CD4-positive, CD25-positive, alpha-beta regulatory T cell (primary cell): ENCODE measurements at regions not wholly inside any gene's neighbourhood (a gene's known extent, or its start where the extent isn't known, plus 50 kb on each side); places are given as distances from the start of the nearest gene placed in this dataset.
"Not testable (repeated sequence)": the region's sequence is repeated elsewhere in the genome, so short reads cannot be mapped to it uniquely, and the experiment has no call there.

Experiments
- ATAC-seq, 2 donors: fragments of 150-1000 bp; cut with Tn5 transposase; one replicate each; pipeline ENCODE4 v1.10.0; 2021; ENCODE audit warnings: low read depth in 2 of 2, moderate number of reproducible peaks in 2 of 2, moderate library complexity in 1 of 2
- DNase-seq, 3 donors: peaks; one replicate each; pipeline versions ENCODE4 v3.0.0 to v3.0.0-alpha.2; 2012 to 2022; ENCODE audit warnings: mixed read lengths in 1 of 3
- H3K27ac ChIP-seq: one replicate; pipeline ENCODE4 v1.7.0; 2013; ENCODE audit warnings: mild to moderate bottlenecking, low read length; ENCODE audit not compliant: insufficient read depth, poor library complexity, severe bottlenecking
- H3K27me3 ChIP-seq: one replicate; pipeline ENCODE4 v1.7.0; 2013; ENCODE audit warnings: low read length; ENCODE audit not compliant: control insufficient read depth, insufficient read depth
- H3K36me3 ChIP-seq: one replicate; pipeline ENCODE4 v1.7.0; 2013; ENCODE audit warnings: mild to moderate bottlenecking, low read length, moderate library complexity; ENCODE audit not compliant: control insufficient read depth, insufficient read depth
- H3K4me1 ChIP-seq: 2 replicates; pipeline ENCODE4 v1.7.0; 2013; ENCODE audit warnings: mild to moderate bottlenecking, low read length; ENCODE audit not compliant: insufficient read depth, control insufficient read depth, poor library complexity, severe bottlenecking
- H3K4me3 ChIP-seq: one replicate; pipeline ENCODE4 v1.7.0; 2013; ENCODE audit warnings: low read depth, mild to moderate bottlenecking, low read length, moderate library complexity
- H3K9me3 ChIP-seq, 2 experiments: 1 replicate in 1 of 2; 2 replicates in 1 of 2; pipeline ENCODE4 v1.7.0; 2013; ENCODE audit warnings: low read length in 2 of 2, mild to moderate bottlenecking in 1 of 2, moderate library complexity in 1 of 2; ENCODE audit not compliant: control insufficient read depth in 2 of 2
- H3K27ac Mint-ChIP-seq, 3 donors: one replicate each; pipeline ENCODE4 v1.8.0; 2020 to 2022; ENCODE audit warnings: mild to moderate bottlenecking in 3 of 3, mixed read lengths in 3 of 3, moderate library complexity in 2 of 3
- H3K27me3 Mint-ChIP-seq: one replicate; pipeline ENCODE4 v1.8.0; 2022; ENCODE audit warnings: mild to moderate bottlenecking, mixed read lengths
- H3K36me3 Mint-ChIP-seq: one replicate; pipeline ENCODE4 v1.8.0; 2020; ENCODE audit warnings: mixed read lengths
- H3K4me1 Mint-ChIP-seq, 4 donors: one replicate each; pipeline ENCODE4 v1.8.0; 2020 to 2022; ENCODE audit warnings: mixed read lengths in 4 of 4, mild to moderate bottlenecking in 1 of 4
- H3K4me3 Mint-ChIP-seq, 4 donors: one replicate each; pipeline ENCODE4 v1.8.0; 2020 to 2022; ENCODE audit warnings: mild to moderate bottlenecking in 4 of 4, mixed read lengths in 4 of 4, moderate library complexity in 3 of 4
- H3K9me3 Mint-ChIP-seq, 7 donors: one replicate each; pipeline ENCODE4 v1.8.0; 2020 to 2022; ENCODE audit warnings: mixed read lengths in 7 of 7, mild to moderate bottlenecking in 3 of 7, moderate library complexity in 2 of 7

DNA sequence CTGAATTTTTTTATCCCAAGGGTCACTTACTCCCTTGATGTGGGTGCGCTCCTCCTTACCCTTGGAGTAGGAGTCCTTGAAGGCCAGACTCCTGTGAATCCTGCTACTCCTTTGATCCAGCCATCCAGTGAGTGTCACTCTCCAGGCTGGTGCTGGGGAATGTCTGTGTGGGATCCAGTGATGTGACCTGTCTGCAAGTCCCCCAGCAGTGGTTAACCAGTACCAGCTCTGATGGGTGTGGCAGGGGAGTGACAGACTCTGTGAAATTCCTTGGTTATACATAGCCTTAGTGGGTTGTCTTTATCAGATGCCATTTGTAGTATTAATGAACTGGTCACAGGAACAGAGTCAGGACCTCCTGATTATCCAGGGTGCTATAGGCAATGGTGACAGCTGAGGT is 409.5 kb upstream of the LMO3 start:
- no peak overlapping the region for H3K27ac Mint-ChIP-seq
- no peak overlapping the region for H3K4me3 ChIP-seq
- no peak overlapping the region for H3K4me3 Mint-ChIP-seq
- peaks cover 0 to 28% (median 10%) of the 10 kb centered on the region in 7 donors for H3K9me3 Mint-ChIP-seq
- peaks cover 2 to 6% of the 10 kb centered on the region in 2 experiments for H3K9me3 ChIP-seq
- no peaks in the 10 kb centered on the region for H3K27me3 Mint-ChIP-seq
- no peaks in the 10 kb centered on the region for H3K27me3 ChIP-seq
- H3K36me3 Mint-ChIP-seq = no peaks in the 10 kb centered on the region
- H3K4me1 Mint-ChIP-seq = no peaks in the 10 kb centered on the region
- H3K27ac ChIP-seq = no peak overlapping the region
- no peaks in the 10 kb centered on the region for H3K36me3 ChIP-seq
- no peaks in the 10 kb centered on the region for H3K4me1 ChIP-seq
- no peak for DNase-seq
- no peak for ATAC-seq

DNA sequence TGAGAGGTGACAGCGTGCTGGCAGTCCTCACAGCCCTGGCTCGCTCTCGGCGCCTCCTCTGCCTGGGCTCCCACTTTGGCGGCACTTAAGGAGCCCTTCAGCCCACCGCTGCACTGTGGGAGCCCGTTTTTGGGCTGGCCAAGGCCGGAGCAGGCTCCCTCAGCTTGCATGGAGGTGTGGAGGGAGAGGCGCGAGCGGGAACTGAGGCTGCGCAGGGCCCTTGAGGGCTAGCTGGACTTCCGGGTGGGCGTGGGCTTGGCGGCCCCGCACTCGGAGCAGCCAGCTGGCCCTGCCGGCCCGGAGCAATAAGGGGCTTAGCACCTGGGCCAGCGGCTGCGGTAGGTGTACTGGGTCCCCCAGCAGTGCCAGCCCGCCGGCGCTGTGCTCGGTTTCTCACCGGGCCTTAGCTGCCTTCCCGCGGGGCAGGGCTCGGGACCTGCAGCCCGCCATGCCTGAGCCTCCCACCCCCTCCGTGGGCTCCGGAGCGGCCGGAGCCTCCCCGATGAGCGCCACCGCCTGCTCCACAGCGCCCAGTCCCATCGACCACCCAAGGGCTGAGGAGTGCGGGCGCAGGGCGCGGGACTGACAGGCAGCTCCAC is 401.6 kb upstream of the LMO3 start:
- H3K27me3 ChIP-seq, ATAC-seq, H3K4me1 Mint-ChIP-seq, H3K36me3 Mint-ChIP-seq, H3K4me3 ChIP-seq, H3K27ac Mint-ChIP-seq, H3K4me1 ChIP-seq, DNase-seq, H3K9me3 Mint-ChIP-seq, H3K27ac ChIP-seq, H3K27me3 Mint-ChIP-seq, H3K4me3 Mint-ChIP-seq, H3K36me3 ChIP-seq, H3K9me3 ChIP-seq: not testable (repeated sequence)

DNA sequence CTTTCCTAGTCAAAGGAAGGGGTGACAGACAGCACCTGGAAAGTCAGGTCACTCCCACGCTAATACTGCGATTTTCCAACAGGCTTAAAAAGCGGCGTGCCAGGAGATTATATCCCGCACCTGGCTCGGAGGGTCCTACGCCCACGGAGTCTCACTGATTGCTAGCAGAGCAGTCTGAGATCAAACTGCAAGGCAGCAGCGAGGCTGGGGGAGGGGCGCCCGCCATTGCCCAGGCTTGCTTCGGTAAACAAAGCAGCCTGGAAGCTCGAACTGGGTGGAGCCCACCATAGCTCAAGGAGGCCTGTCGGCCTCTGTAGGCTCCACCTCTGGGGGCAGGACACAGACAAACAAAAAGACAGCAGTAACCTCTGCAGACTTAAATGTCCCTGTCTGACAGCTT is 392.6 kb upstream of the LMO3 start:
- not testable (repeated sequence) for H3K4me1 Mint-ChIP-seq, H3K27ac Mint-ChIP-seq, H3K4me1 ChIP-seq, H3K27ac ChIP-seq, H3K36me3 ChIP-seq, ATAC-seq, H3K4me3 ChIP-seq, H3K4me3 Mint-ChIP-seq, H3K36me3 Mint-ChIP-seq, H3K27me3 ChIP-seq, DNase-seq, H3K27me3 Mint-ChIP-seq, H3K9me3 ChIP-seq
- H3K9me3 Mint-ChIP-seq = peaks cover 0 to 16% (median 7%) of the 10 kb centered on the region in 7 donors

DNA sequence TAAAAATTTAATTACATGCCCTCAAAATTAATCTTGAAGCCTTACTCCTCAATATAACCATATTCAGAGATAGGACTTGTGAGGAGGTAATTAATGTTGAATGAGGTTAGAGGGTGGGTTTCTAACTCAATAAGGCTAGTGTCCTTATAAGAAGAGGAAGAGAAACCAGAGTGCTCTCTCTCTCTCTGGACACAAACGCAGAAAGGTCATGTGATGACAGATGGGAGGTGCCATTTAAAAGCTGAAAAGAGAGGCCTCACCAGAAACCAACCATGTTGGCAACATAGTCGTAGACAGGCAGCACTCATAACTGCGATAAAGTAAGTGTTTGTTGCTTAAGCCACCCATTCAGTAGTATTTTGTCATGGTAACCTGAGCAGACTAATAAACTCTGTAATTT is 378.5 kb upstream of the LMO3 start:
- no peak for ATAC-seq
- no peaks in the 10 kb centered on the region for H3K27me3 ChIP-seq
- H3K27me3 Mint-ChIP-seq = no peaks in the 10 kb centered on the region
- no peaks in the 10 kb centered on the region for H3K4me1 ChIP-seq
- peaks cover 5 to 10% of the 10 kb centered on the region in 2 experiments for H3K9me3 ChIP-seq
- no peak overlapping the region for H3K4me3 Mint-ChIP-seq
- H3K27ac ChIP-seq = no peak overlapping the region
- no peak overlapping the region for H3K4me3 ChIP-seq
- H3K36me3 Mint-ChIP-seq = no peaks in the 10 kb centered on the region
- no peaks in the 10 kb centered on the region for H3K36me3 ChIP-seq
- peaks cover 0 to 20% (median 15%) of the 10 kb centered on the region in 7 donors for H3K9me3 Mint-ChIP-seq
- no peak overlapping the region for H3K27ac Mint-ChIP-seq
- no peaks in the 10 kb centered on the region for H3K4me1 Mint-ChIP-seq
- no peak for DNase-seq

DNA sequence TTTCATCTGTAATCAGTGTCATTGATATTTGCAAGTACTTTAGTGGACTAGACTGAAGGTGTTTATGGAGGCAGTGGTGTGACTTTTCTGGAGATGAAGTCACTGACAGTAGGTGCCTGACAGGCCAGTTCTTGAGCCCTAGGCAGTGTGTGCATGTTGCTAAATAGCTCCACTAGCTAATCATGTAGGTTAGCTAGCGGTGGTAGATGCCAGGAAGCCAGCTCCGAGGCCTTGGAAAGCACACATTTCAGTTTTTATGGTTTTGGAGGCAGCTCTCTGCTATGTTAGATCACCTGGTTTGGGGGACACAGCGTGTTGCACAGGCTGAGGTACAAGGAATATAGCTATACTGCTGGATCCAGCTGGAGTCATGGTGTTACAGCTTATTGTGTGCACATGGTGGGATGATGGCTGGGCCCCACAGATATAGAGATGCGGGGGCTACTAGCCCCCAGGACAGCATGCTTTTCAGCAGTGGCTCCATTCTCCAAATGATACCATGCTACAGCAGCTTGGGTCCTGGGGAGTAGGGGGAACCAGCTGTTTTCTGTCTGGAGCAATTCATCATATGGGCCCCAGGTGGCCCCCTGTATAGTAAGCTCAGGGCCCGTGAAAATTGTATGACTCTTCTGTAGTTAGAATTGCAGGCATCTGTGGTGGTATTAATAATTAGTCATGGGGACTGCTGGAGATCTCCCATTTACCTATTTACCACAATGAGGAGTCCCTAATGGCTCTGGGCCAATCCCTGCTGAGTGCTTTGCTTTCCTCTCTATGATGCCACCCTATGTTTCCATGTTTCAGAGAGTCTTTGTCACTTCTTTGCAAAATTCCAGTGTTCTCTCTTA is 367.2 kb upstream of the LMO3 start:
- no peak for DNase-seq
- Histone ChIP-seq H3K4me1 (no peaks in the 10 kb centered on the region), H3K9me3 (no peaks in the 10 kb centered on the region), H3K4me3 (no peak overlapping the region), H3K36me3 (no peaks in the 10 kb centered on the region), H3K27me3 (no peaks in the 10 kb centered on the region), H3K27ac (no peak overlapping the region)
- no peak for ATAC-seq
- no peaks in the 10 kb centered on the region for H3K27me3 Mint-ChIP-seq
- no peaks in the 10 kb centered on the region for H3K36me3 Mint-ChIP-seq
- H3K4me1 Mint-ChIP-seq = no peaks in the 10 kb centered on the region
- no peak overlapping the region for H3K27ac Mint-ChIP-seq
- no peak overlapping the region for H3K4me3 Mint-ChIP-seq
- H3K9me3 Mint-ChIP-seq = peaks cover 1 to 22% (median 5%) of the 10 kb centered on the region in 7 donors

DNA sequence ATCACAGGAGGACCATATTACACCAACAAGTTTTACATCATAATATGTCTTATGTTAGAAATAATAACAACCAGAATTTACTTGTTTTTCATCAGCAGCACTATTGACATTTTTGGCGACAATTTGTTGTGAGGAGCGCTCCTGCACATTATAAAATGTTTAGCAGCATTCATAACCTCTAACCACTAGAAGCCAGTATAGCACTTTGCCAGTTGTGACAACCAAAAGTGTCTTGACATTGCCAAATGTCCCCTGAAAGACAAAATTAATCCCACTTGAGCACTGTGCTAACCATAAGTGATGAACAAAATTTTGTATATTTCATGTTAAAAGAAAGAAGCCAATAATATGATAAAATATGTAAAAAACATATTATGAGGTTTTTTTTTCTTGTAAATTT is 356.9 kb upstream of the LMO3 start:
- no peak overlapping the region for H3K27ac ChIP-seq
- no peaks in the 10 kb centered on the region for H3K4me1 Mint-ChIP-seq
- no peak for DNase-seq
- no peaks in the 10 kb centered on the region for H3K36me3 Mint-ChIP-seq
- peaks cover 0 to 16% (median 9%) of the 10 kb centered on the region in 7 donors for H3K9me3 Mint-ChIP-seq
- no peak for ATAC-seq
- no peak overlapping the region for H3K4me3 ChIP-seq
- no peaks in the 10 kb centered on the region for H3K4me1 ChIP-seq
- no peaks in the 10 kb centered on the region for H3K27me3 ChIP-seq
- H3K36me3 ChIP-seq = no peaks in the 10 kb centered on the region
- no peak overlapping the region for H3K27ac Mint-ChIP-seq
- peaks cover 0 to 2% of the 10 kb centered on the region in 2 experiments for H3K9me3 ChIP-seq
- H3K27me3 Mint-ChIP-seq = no peaks in the 10 kb centered on the region
- no peak overlapping the region for H3K4me3 Mint-ChIP-seq

DNA sequence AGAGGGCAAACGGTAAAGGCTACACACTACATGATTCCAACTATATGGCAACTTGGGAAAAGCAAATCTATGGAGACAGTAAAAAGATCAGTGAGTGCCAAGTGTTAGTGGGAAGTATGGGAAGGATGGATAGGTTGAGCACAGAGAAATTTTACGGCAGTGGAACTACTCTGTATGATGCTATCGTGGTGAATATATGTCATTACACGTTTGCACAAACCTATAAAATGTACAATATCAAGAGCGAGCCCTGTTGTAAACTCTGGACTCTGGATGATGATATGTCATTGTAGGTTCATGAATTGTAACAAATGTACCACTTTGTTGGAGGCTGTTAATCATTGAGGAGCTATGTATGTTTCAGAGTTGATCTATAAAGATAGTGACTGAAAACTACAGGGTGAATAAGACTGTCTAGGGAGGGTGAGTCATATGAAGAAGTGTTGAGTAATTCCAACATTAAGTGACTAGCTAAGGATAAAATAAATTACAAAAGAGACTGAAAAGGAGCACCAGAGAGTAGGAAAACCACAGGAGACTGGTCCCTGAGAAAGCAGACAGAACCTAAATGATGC is 349.2 kb upstream of the LMO3 start:
- Histone ChIP-seq H3K36me3 (no peaks in the 10 kb centered on the region), H3K27me3 (no peaks in the 10 kb centered on the region), H3K9me3 (peaks cover 0 to 3% of the 10 kb centered on the region in 2 experiments), H3K27ac (no peak overlapping the region), H3K4me1 (no peaks in the 10 kb centered on the region), H3K4me3 (no peak overlapping the region)
- Mint-ChIP-seq H3K27ac (no peak overlapping the region), H3K4me3 (no peak overlapping the region), H3K4me1 (no peaks in the 10 kb centered on the region), H3K9me3 (peaks cover 2 to 39% (median 11%) of the 10 kb centered on the region in 7 donors), H3K36me3 (no peaks in the 10 kb centered on the region), H3K27me3 (peaks cover 4% of the 10 kb centered on the region)
- DNase-seq (no peak), ATAC-seq (no peak)
